ENCODE measurements at regions not wholly inside any gene's neighbourhood (a gene's known extent, or its start where the extent isn't known, plus 50 kb on each side); places are given as distances from the start of the nearest gene placed in this dataset.

DNA sequence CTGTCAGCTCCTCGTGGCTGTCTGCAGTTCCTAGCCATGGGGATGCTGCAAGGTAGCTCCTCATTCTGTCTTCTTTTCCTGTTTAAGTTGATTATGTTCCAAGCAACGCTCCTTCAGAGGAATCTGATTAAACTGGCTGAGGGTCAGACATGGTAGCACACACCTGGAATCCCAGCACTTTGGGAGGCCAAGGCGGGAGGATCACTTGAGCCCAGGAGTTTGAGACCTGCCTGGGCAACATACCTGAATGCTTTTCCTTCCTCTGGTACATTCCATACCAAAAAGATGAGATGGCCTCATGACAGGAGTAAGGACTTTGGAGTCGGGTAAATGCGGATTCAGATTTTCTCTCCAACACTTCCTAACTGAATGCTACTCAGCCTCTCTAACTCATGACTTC lies 246.8 kb upstream of the JARID2 start:
- Histone ChIP-seq H3K9ac (ENCODE audit: low read depth, low read length, poor library complexity) (no peak overlapping the region), H3K79me1 (ENCODE audit: low read depth, low read length) (no peaks in the 10 kb centered on the region), H2BK12ac (ENCODE audit: low read length) (no peak overlapping the region), H2BK5ac (ENCODE audit: low read length) (no peak overlapping the region), H4K91ac (ENCODE audit: low read depth, low read length, poor library complexity) (no peak overlapping the region), H3K27ac (replicated peaks; ENCODE audit: low read length) (no peak overlapping the region), H3K4me1 (ENCODE audit: control insufficient read depth in 2 of 2, insufficient read depth in 1 of 2, low read depth in 1 of 2, low read length in 2 of 2) (no peaks in the 10 kb centered on the region), H3K4ac (ENCODE audit: low read length) (no peak overlapping the region), H3K4me2 (ENCODE audit: insufficient read depth, low read length, poor library complexity, severe bottlenecking) (no peak overlapping the region), H4K8ac (ENCODE audit: low read depth, low read length) (no peak overlapping the region), H3K14ac (ENCODE audit: low read length) (no peak overlapping the region), H2BK15ac (ENCODE audit: low read length) (no peak overlapping the region), H3K36me3 (replicated peaks in 1 of 2; ENCODE audit: control insufficient read depth in 2 of 2, insufficient read depth in 2 of 2, low read length in 2 of 2) (no peaks in the 10 kb centered on the region), H3K18ac (ENCODE audit: low read length) (no peak overlapping the region), H2AK5ac (ENCODE audit: low read depth, low read length) (no peak overlapping the region), H3K9me3 (replicated peaks in 1 of 2; ENCODE audit: control insufficient read depth in 2 of 2, insufficient read depth in 1 of 2, low read depth in 1 of 2, low read length in 2 of 2) (no peaks in the 10 kb centered on the region), H2BK120ac (ENCODE audit: low read depth, low read length) (no peak overlapping the region), H3K4me3 (ENCODE audit: low read length in 2 of 2) (no peak overlapping the region), H3K23ac (ENCODE audit: low read depth, low read length, poor library complexity) (no peak overlapping the region), H3K27me3 (ENCODE audit: control insufficient read depth in 3 of 3, insufficient read depth in 3 of 3, low read depth in 1 of 3, low read length in 3 of 3) (no peaks in the 10 kb centered on the region), H2AFZ (ENCODE audit: low read length) (no peak overlapping the region)
- no CpG with 5 or more reads among the region's 5 CpGs for WGBS, 2 donors (ENCODE audit: extremely low coverage in 2 of 2, insufficient read length in 2 of 2, insufficient replicate concordance in 1 of 2)
- DNase-seq (ENCODE audit: low spot score): no peak

GRCh38 chr6:15001326-15001910 lies 244.5 kb upstream of the JARID2 start:
- Histone ChIP-seq H3K4me2 (ENCODE audit: insufficient read depth, low read length, poor library complexity, severe bottlenecking) (no peak overlapping the region), H2AFZ (ENCODE audit: low read length) (no peak overlapping the region), H2AK5ac (ENCODE audit: low read depth, low read length) (no peak overlapping the region), H4K8ac (ENCODE audit: low read depth, low read length) (no peak overlapping the region), H3K18ac (ENCODE audit: low read length) (no peak overlapping the region), H2BK5ac (ENCODE audit: low read length) (no peak overlapping the region), H3K9ac (ENCODE audit: low read depth, low read length, poor library complexity) (no peak overlapping the region), H3K14ac (ENCODE audit: low read length) (no peak overlapping the region), H3K36me3 (replicated peaks in 1 of 2; ENCODE audit: control insufficient read depth in 2 of 2, insufficient read depth in 2 of 2, low read length in 2 of 2) (no peaks in the 10 kb centered on the region), H3K27me3 (ENCODE audit: control insufficient read depth in 3 of 3, insufficient read depth in 3 of 3, low read depth in 1 of 3, low read length in 3 of 3) (no peaks in the 10 kb centered on the region), H2BK12ac (ENCODE audit: low read length) (no peak overlapping the region), H2BK120ac (ENCODE audit: low read depth, low read length) (no peak overlapping the region), H2BK15ac (ENCODE audit: low read length) (no peak overlapping the region), H4K91ac (ENCODE audit: low read depth, low read length, poor library complexity) (no peak overlapping the region), H3K79me1 (ENCODE audit: low read depth, low read length) (no peaks in the 10 kb centered on the region), H3K4ac (ENCODE audit: low read length) (no peak overlapping the region), H3K27ac (replicated peaks; ENCODE audit: low read length) (no peak overlapping the region), H3K4me1 (ENCODE audit: control insufficient read depth in 2 of 2, insufficient read depth in 1 of 2, low read depth in 1 of 2, low read length in 2 of 2) (no peaks in the 10 kb centered on the region), H3K4me3 (ENCODE audit: low read length in 2 of 2) (no peak overlapping the region), H3K23ac (ENCODE audit: low read depth, low read length, poor library complexity) (no peak overlapping the region), H3K9me3 (replicated peaks in 1 of 2; ENCODE audit: control insufficient read depth in 2 of 2, insufficient read depth in 1 of 2, low read depth in 1 of 2, low read length in 2 of 2) (no peaks in the 10 kb centered on the region)
- WGBS, 2 donors (ENCODE audit: extremely low coverage in 2 of 2, insufficient read length in 2 of 2, insufficient replicate concordance in 1 of 2): no CpG with 5 or more reads among the region's 5 CpGs
- DNase-seq (ENCODE audit: low spot score): no peak

DNA sequence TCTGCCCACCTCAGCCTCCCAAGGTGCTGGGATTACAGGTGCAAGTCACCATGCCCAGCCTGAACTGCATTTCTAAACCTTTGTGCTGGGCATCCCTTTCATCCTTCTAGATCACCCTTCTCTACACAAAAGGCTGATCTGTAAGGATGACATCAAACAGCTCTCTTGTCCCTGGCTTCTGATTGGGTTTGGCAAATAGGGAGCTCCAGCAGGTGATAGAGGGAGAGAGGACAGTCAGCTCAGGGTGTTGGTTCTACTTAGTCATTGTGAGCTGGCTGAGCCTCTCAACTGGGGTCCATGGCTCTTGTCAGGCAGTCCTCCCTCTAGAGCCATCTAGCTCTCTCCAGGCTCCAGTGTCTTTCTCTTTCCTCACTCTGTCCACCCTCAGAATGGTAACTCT lies 237.6 kb upstream of the JARID2 start:
- Histone ChIP-seq H3K9me3 (replicated peaks in 1 of 2; ENCODE audit: control insufficient read depth in 2 of 2, insufficient read depth in 1 of 2, low read depth in 1 of 2, low read length in 2 of 2) (peaks cover 0 to 2% of the 10 kb centered on the region in 2 donors), H3K27ac (replicated peaks; ENCODE audit: low read length) (no peak overlapping the region), H4K8ac (ENCODE audit: low read depth, low read length) (no peak overlapping the region), H3K4ac (ENCODE audit: low read length) (no peak overlapping the region), H2AK5ac (ENCODE audit: low read depth, low read length) (no peak overlapping the region), H3K4me2 (ENCODE audit: insufficient read depth, low read length, poor library complexity, severe bottlenecking) (no peak overlapping the region), H2BK5ac (ENCODE audit: low read length) (no peak overlapping the region), H3K14ac (ENCODE audit: low read length) (no peak overlapping the region), H3K36me3 (replicated peaks in 1 of 2; ENCODE audit: control insufficient read depth in 2 of 2, insufficient read depth in 2 of 2, low read length in 2 of 2) (no peaks in the 10 kb centered on the region), H2BK120ac (ENCODE audit: low read depth, low read length) (no peak overlapping the region), H2AFZ (ENCODE audit: low read length) (no peak overlapping the region), H2BK15ac (ENCODE audit: low read length) (no peak overlapping the region), H3K27me3 (ENCODE audit: control insufficient read depth in 3 of 3, insufficient read depth in 3 of 3, low read depth in 1 of 3, low read length in 3 of 3) (no peaks in the 10 kb centered on the region), H3K18ac (ENCODE audit: low read length) (no peak overlapping the region), H3K23ac (ENCODE audit: low read depth, low read length, poor library complexity) (no peak overlapping the region), H3K9ac (ENCODE audit: low read depth, low read length, poor library complexity) (no peak overlapping the region), H3K4me3 (ENCODE audit: low read length in 2 of 2) (no peak overlapping the region), H2BK12ac (ENCODE audit: low read length) (no peak overlapping the region), H3K79me1 (ENCODE audit: low read depth, low read length) (no peaks in the 10 kb centered on the region), H4K91ac (ENCODE audit: low read depth, low read length, poor library complexity) (no peak overlapping the region), H3K4me1 (ENCODE audit: control insufficient read depth in 2 of 2, insufficient read depth in 1 of 2, low read depth in 1 of 2, low read length in 2 of 2) (no peaks in the 10 kb centered on the region)
- DNase-seq (ENCODE audit: low spot score): no peak

DNA sequence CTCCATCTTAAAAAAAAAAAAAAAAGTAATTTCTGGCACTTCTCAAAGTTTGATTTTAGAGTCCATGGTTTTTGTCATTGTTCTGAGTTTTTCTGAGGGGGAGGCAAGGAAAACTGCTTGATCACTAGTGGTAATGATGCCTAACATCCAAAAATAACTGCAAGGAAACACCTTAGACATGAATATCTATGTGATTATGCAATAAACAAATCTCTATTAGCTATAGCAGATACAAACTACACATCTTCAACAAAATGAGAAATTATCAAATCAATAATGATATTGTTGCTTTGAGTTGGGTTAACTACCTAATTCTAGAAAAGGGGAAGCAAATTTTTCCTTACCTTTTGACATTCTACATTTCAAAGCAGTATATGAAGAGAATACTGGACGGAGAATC lies 230.9 kb upstream of the JARID2 start:
- Histone ChIP-seq H3K4me1 (ENCODE audit: control insufficient read depth in 2 of 2, insufficient read depth in 1 of 2, low read depth in 1 of 2, low read length in 2 of 2) (peaks cover 0 to 8% of the 10 kb centered on the region in 2 donors), H4K8ac (ENCODE audit: low read depth, low read length) (no peak overlapping the region), H3K4me3 (ENCODE audit: low read length in 2 of 2) (no peak overlapping the region), H2AK5ac (ENCODE audit: low read depth, low read length) (no peak overlapping the region), H3K23ac (ENCODE audit: low read depth, low read length, poor library complexity) (no peak overlapping the region), H2BK15ac (ENCODE audit: low read length) (no peak overlapping the region), H3K9me3 (replicated peaks in 1 of 2; ENCODE audit: control insufficient read depth in 2 of 2, insufficient read depth in 1 of 2, low read depth in 1 of 2, low read length in 2 of 2) (peaks cover 0 to 2% of the 10 kb centered on the region in 2 donors), H3K36me3 (replicated peaks in 1 of 2; ENCODE audit: control insufficient read depth in 2 of 2, insufficient read depth in 2 of 2, low read length in 2 of 2) (no peaks in the 10 kb centered on the region), H3K27ac (replicated peaks; ENCODE audit: low read length) (no peak overlapping the region), H3K4ac (ENCODE audit: low read length) (no peak overlapping the region), H2BK120ac (ENCODE audit: low read depth, low read length) (no peak overlapping the region), H3K27me3 (ENCODE audit: control insufficient read depth in 3 of 3, insufficient read depth in 3 of 3, low read depth in 1 of 3, low read length in 3 of 3) (no peaks in the 10 kb centered on the region), H4K91ac (ENCODE audit: low read depth, low read length, poor library complexity) (no peak overlapping the region), H3K14ac (ENCODE audit: low read length) (no peak overlapping the region), H2BK12ac (ENCODE audit: low read length) (no peak overlapping the region), H3K4me2 (ENCODE audit: insufficient read depth, low read length, poor library complexity, severe bottlenecking) (no peak overlapping the region), H2BK5ac (ENCODE audit: low read length) (no peak overlapping the region), H3K79me1 (ENCODE audit: low read depth, low read length) (no peaks in the 10 kb centered on the region), H3K18ac (ENCODE audit: low read length) (no peak overlapping the region), H2AFZ (ENCODE audit: low read length) (no peak overlapping the region), H3K9ac (ENCODE audit: low read depth, low read length, poor library complexity) (no peak overlapping the region)
- DNase-seq (ENCODE audit: low spot score): no peak
- no CpG with 5 or more reads among the region's 1 CpG for WGBS, 2 donors (ENCODE audit: extremely low coverage in 2 of 2, insufficient read length in 2 of 2, insufficient replicate concordance in 1 of 2)
